Stomach (tissue), 8 donors: ENCODE measurements at regions not wholly inside any gene's neighbourhood (a gene's known extent, or its start where the extent isn't known, plus 50 kb on each side); places are given as distances from the start of the nearest gene placed in this dataset.
"Not testable (repeated sequence)": the region's sequence is repeated elsewhere in the genome, so short reads cannot be mapped to it uniquely, and the experiment has no call there.

Source experiments
- DNase-seq, 2 donors: peaks; one replicate each; pipeline versions ENCODE4 v3.0.0 to v3.0.0-alpha.2; 2013 to 2019
- H3K27ac ChIP-seq, 5 donors: fragments of 200-600 bp in 4 of 5; sonication (generic) in 4 of 5; one replicate each; pipeline ENCODE4 v1.5.1; 2013 to 2019; ENCODE audit warnings: mild to moderate bottlenecking in 1 of 5, moderate library complexity in 1 of 5
- H3K27me3 ChIP-seq, 3 donors: fragments of 200-600 bp; sonication (generic); one replicate each; pipeline ENCODE4 v1.5.1; 2017 to 2019; ENCODE audit warnings: mixed run types in 1 of 3
- H3K36me3 ChIP-seq, 4 donors: fragments of 200-600 bp; sonication (generic); 1 replicate in 3 of 4; 2 replicates in 1 of 4; pipeline ENCODE4 v1.5.1; 2016 to 2019
- H3K4me1 ChIP-seq, 4 donors: fragments of 200-600 bp; sonication (generic); one replicate each; pipeline ENCODE4 v1.5.1; 2016 to 2019
- H3K4me3 ChIP-seq, 4 donors: fragments of 200-600 bp; sonication (generic) in 3 of 4; one replicate each; pipeline ENCODE4 v1.5.1; 2016 to 2019; ENCODE audit warnings: mild to moderate bottlenecking in 1 of 4
- H3K9me3 ChIP-seq, 4 donors: fragments of 200-600 bp; sonication (generic); one replicate each; pipeline ENCODE4 v1.5.1; 2016 to 2019
- CTCF ChIP-seq, 7 experiments: fragments of 450-650 bp in 4 of 7; fragments of 200-600 bp in 3 of 7; sonication (generic) in 3 of 7; IDR thresholded peaks; one replicate each; pipeline ENCODE4 v1.5.1; 2016 to 2019; ENCODE audit warnings: antibody characterized with exemption in 7 of 7, control low read depth in 2 of 7, mild to moderate bottlenecking in 1 of 7
- EP300 ChIP-seq: sonication (generic); formaldehyde crosslinking; IDR thresholded peaks from one replicate; pipeline ENCODE4 v1.6.1; 2017; ENCODE audit warnings: antibody characterized with exemption
- POLR2A ChIP-seq, 4 donors: fragments of 450-650 bp; IDR thresholded peaks; one replicate each; pipeline ENCODE4 v1.6.1; 2016; ENCODE audit warnings: antibody characterized with exemption in 4 of 4, control low read depth in 2 of 4, mild to moderate bottlenecking in 1 of 4, moderate library complexity in 1 of 4
- POLR2AphosphoS5 ChIP-seq, 3 donors: sonication (generic); formaldehyde crosslinking; IDR thresholded peaks; one replicate each; pipeline ENCODE4 v1.6.1; 2016; ENCODE audit warnings: antibody characterized with exemption in 3 of 3
- WGBS, 5 donors: extraction: QIAGEN DNeasy Blood & Tissue Kit in 3 of 5; methylation state at CpG; one replicate each; pipeline versions ENCODE4 v1.1.5 to v1.1.7; 2013 to 2018; 5-methylcytosine and 5-hydroxymethylcytosine counted together
- intact Hi-C: fragments of 100-400 bp; cut with DNase I; formaldehyde crosslinking; loops from one replicate; pipeline ENCODE4 v1.15.1; 2023; ENCODE audit warnings: low total_unique reads
- donor health status: healthy with polysubstance abuse.
- donor health status: Bipolar disorder and iron deficiency.
- donor health status: healthy.

GRCh38 chrX:135649029-135649428 lies 64.4 kb upstream of the CT45A1 start:
- peaks cover 0 to 6% (median 0%) of the 10 kb centered on the region in 3 donors for H3K27me3 ChIP-seq
- no peak overlapping the region for H3K4me3 ChIP-seq
- intact Hi-C loops = no loop called here
- no peaks in the 10 kb centered on the region for H3K4me1 ChIP-seq
- H3K9me3 ChIP-seq = no peaks in the 10 kb centered on the region
- WGBS, 5 donors = 39 to 54% (median 50%) methylated on average over 4 of the region's 4 CpGs
- H3K27ac ChIP-seq = no peak overlapping the region
- DNase-seq = no peak
- no peaks in the 10 kb centered on the region for H3K36me3 ChIP-seq
- TF ChIP-seq CTCF (IDR thresholded peaks at IDR 0.05) (no peak), POLR2AphosphoS5 (IDR thresholded peaks at IDR 0.05) (no peak), POLR2A (IDR thresholded peaks at IDR 0.05) (no peak), EP300 (no peak)

- intact Hi-C loops = no loop called here
- H3K4me1 ChIP-seq = no peaks in the 10 kb centered on the region
- no peak overlapping the region for H3K27ac ChIP-seq
- WGBS, 5 donors = 38 to 53% (median 46%) methylated on average over 4 of the region's 4 CpGs
- H3K27me3 ChIP-seq = peaks cover 0 to 6% (median 0%) of the 10 kb centered on the region in 3 donors
- TF ChIP-seq CTCF (IDR thresholded peaks at IDR 0.05) (no peak), POLR2AphosphoS5 (IDR thresholded peaks at IDR 0.05) (no peak), EP300 (no peak), POLR2A (IDR thresholded peaks at IDR 0.05) (no peak)
- no peak for DNase-seq
- H3K36me3 ChIP-seq = no peaks in the 10 kb centered on the region
- H3K9me3 ChIP-seq = no peaks in the 10 kb centered on the region
- no peak overlapping the region for H3K4me3 ChIP-seq
These were observed 63.9 kb upstream of the CT45A1 start for GRCh38 chrX:135649561-135649960.

DNA sequence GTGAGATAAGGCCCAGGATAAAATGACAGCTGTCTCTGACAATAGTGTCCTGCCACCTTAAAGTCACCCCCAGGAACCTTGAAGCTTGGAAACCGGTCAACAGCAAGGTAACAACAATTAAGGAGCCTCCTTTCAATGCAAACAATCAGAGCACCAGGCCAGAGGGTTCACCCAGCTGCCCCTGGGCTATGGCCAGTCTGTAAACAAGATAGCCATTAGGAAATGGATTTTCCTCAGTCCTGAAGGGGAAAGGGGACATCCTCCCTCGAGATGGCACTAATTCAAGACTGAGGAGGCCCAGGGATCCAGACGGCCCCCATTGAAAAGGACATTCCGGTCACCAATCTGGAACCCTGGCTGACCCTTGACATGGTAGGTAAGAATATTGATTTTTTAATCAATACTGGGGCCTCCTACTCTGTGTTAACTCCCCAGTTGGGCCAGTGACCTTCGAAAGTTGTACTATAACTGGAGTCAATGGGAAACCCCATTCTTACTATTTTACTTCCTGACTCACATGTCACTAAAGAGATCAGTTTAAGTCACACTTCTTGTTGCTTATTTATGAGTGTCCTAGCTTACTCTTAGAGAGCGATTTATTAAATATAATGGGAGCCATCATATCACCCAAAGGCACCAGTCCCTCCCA lies 61.7 kb upstream of the CT45A1 start:
- no peak for DNase-seq
- intact Hi-C loops = no loop called here
- Histone ChIP-seq H3K4me1 (no peaks in the 10 kb centered on the region), H3K27me3 (peaks cover 0 to 6% (median 0%) of the 10 kb centered on the region in 3 donors), H3K4me3 (no peak overlapping the region), H3K9me3 (no peaks in the 10 kb centered on the region), H3K27ac (no peak overlapping the region), H3K36me3 (no peaks in the 10 kb centered on the region)
- WGBS, 5 donors = 53 to 65% (median 56%) methylated on average over 6 of the region's 6 CpGs
- TF ChIP-seq POLR2AphosphoS5 (IDR thresholded peaks at IDR 0.05) = no peak
- TF ChIP-seq EP300 = no peak
- no peak for TF ChIP-seq CTCF (IDR thresholded peaks at IDR 0.05)
- TF ChIP-seq POLR2A (IDR thresholded peaks at IDR 0.05) = no peak

DNA sequence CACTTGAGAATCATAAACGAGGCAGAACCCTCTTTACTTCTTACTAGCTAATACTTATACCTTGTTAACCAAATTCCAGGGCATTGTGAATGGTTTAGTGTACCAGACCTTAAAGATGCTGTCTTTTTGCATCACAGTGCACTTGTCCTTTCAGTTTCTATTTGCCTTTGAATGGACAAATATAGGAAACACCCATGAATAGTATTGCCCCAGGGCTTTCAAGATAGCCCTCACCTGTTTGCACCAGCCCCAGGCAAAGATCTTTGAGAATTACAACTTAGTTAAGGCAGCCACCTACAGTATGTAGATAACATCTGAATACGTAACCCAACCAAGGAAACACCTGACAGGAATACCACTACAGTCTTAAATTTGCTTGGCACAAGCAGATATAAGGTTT lies 60.8 kb upstream of the CT45A1 start:
- no peak overlapping the region for H3K4me3 ChIP-seq
- no peak for DNase-seq
- no peaks in the 10 kb centered on the region for H3K36me3 ChIP-seq
- no peak overlapping the region for H3K27ac ChIP-seq
- 42 to 65% (median 54%) methylated on average over 2 of the region's 2 CpGs for WGBS, 5 donors
- peaks cover 0 to 6% (median 0%) of the 10 kb centered on the region in 3 donors for H3K27me3 ChIP-seq
- TF ChIP-seq CTCF (IDR thresholded peaks at IDR 0.05) (no peak), POLR2AphosphoS5 (IDR thresholded peaks at IDR 0.05) (no peak)
- no peaks in the 10 kb centered on the region for H3K9me3 ChIP-seq
- H3K4me1 ChIP-seq = no peaks in the 10 kb centered on the region
- intact Hi-C loops = no loop called here

DNA sequence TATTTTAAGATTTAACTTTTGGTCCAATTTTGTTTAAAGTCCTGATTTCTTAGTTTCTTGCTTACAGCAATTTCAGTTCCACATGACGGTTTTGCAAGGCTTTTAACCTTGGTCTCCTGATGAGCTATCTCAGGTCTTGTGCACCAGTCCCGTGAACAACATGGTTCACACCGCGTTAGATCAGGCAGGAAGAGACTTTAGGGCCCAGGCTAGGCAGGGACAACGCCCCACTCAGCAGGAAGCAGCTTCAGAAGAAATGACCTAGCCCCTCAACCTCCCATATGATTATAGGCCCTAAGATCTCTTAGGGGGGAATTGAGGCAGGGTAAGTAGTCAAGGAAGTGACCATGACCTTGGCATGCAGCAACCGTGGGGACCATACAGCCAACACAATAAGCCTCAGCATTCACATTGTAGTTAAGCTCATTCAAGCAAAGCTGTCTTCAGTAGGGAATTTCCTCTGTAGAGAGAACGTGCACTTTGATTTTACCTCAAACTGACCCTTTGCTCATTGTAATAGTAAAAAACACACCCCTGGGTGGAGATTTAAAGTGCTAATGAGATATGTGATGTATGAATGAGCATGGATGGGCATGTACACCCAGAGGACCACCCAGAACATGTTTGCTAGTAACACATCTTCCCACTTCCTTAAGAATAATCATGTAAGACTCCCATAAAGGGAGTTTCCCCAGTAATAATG lies 55.3 kb upstream of the CT45A1 start:
- intact Hi-C loops = not testable (repeated sequence)

More for the DNA sequence above, 55.3 kb upstream of the CT45A1 start:
- H3K36me3 ChIP-seq, H3K27ac ChIP-seq, H3K4me1 ChIP-seq, H3K9me3 ChIP-seq, H3K27me3 ChIP-seq, DNase-seq, H3K4me3 ChIP-seq: not testable (repeated sequence)
- whole genome bisulfite sequencing, 5 donors = 54 to 71% (median 59%) methylated on average over 3 to 7 of the region's 7 CpGs
